Neutrophil (primary cell): ENCODE measurements at regions not wholly inside any gene's neighbourhood (a gene's known extent, or its start where the extent isn't known, plus 50 kb on each side); places are given as distances from the start of the nearest gene placed in this dataset.

Source experiments
- H3K27ac ChIP-seq: fragments of 200-600 bp; sonication (generic); 2 replicates; pipeline ENCODE4 v1.5.1; 2016; ENCODE audit warnings: mild to moderate bottlenecking, moderate library complexity
- H3K27me3 ChIP-seq: fragments of 200-600 bp; sonication (generic); 2 replicates; pipeline ENCODE4 v1.6.0; 2016; ENCODE audit warnings: mild to moderate bottlenecking
- H3K36me3 ChIP-seq: fragments of 200-600 bp; sonication (generic); 2 replicates; pipeline ENCODE4 v1.5.1; 2017
- H3K4me1 ChIP-seq, 2 experiments: fragments of 200-600 bp in 1 of 2; sonication (generic) in 1 of 2; 1 replicate in 1 of 2; 2 replicates in 1 of 2; pipeline versions ENCODE4 v1.5.1 to v1.6.1; 2013 to 2016; ENCODE audit warnings: low read depth in 1 of 2, low read length in 1 of 2, mild to moderate bottlenecking in 1 of 2, moderate library complexity in 1 of 2; ENCODE audit not compliant: control insufficient read depth in 1 of 2, insufficient read depth in 1 of 2
- H3K4me3 ChIP-seq, 2 experiments: fragments of 200-600 bp in 1 of 2; sonication (generic) in 1 of 2; 1 replicate in 1 of 2; 2 replicates in 1 of 2; pipeline ENCODE4 v1.5.1; 2013 to 2016; ENCODE audit warnings: low read depth in 1 of 2, low read length in 1 of 2, mild to moderate bottlenecking in 1 of 2, moderate library complexity in 1 of 2
- H3K9me3 ChIP-seq: fragments of 200-600 bp; sonication (generic); 2 replicates; pipeline ENCODE4 v1.5.1; 2016
- TF ChIP-seq, protein P1 (sequence below): fragments of 200-600 bp; sonication (generic); IDR thresholded peaks from 2 replicates; pipeline ENCODE4 v1.5.1; 2016; ENCODE audit warnings: antibody characterized with exemption

DNA sequence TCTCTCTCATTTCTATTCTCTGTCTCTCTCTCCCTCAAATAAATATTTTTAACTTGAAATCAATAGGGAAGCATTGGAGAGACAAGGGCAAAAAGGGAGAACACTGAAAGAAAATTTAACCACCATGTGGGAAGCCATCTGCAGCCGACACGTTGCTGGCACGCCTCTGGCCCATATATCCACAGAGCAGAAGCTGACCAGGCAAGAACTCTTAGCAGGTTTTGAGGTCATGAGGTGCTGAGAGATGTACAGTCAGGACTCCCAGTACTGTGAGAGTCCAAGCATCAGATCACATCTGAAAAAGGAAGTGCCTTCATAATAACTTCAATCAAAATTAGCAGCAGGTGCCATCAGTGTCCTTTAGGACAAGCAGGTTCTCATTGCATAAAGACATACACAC lies 156.6 kb downstream of the AKAIN1 start:
- Histone ChIP-seq H3K27me3 (no peaks in the 10 kb centered on the region), H3K4me1 (no peaks in the 10 kb centered on the region), H3K27ac (no peak overlapping the region), H3K9me3 (no peaks in the 10 kb centered on the region), H3K36me3 (no peaks in the 10 kb centered on the region), H3K4me3 (no peak overlapping the region)
- TF ChIP-seq, protein P1, sequence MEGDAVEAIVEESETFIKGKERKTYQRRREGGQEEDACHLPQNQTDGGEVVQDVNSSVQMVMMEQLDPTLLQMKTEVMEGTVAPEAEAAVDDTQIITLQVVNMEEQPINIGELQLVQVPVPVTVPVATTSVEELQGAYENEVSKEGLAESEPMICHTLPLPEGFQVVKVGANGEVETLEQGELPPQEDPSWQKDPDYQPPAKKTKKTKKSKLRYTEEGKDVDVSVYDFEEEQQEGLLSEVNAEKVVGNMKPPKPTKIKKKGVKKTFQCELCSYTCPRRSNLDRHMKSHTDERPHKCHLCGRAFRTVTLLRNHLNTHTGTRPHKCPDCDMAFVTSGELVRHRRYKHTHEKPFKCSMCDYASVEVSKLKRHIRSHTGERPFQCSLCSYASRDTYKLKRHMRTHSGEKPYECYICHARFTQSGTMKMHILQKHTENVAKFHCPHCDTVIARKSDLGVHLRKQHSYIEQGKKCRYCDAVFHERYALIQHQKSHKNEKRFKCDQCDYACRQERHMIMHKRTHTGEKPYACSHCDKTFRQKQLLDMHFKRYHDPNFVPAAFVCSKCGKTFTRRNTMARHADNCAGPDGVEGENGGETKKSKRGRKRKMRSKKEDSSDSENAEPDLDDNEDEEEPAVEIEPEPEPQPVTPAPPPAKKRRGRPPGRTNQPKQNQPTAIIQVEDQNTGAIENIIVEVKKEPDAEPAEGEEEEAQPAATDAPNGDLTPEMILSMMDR, result no peak

DNA sequence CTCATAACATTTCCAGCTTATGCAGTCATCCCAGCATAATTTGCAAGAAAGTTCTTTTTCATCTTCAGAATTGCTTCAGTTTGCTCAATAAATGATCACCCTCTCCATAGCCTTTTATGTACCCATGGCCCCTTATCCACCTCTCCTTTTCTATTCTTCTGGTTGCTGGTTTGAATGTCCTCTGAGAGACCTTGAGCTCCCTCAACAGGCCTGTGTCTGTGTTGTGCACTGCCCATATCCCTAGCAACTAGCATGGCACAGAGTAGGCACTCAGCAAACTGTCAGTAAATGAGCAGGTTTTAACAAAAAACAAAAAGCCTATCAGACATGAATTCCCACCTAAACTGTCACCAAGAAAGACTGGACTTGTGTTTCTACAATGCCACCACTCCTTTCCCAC lies 160.5 kb downstream of the AKAIN1 start:
- Histone ChIP-seq H3K27me3 (no peaks in the 10 kb centered on the region), H3K4me1 (no peaks in the 10 kb centered on the region), H3K36me3 (no peaks in the 10 kb centered on the region), H3K9me3 (no peaks in the 10 kb centered on the region), H3K4me3 (no peak overlapping the region), H3K27ac (no peak overlapping the region)
- TF ChIP-seq, protein P1, result no peak

DNA sequence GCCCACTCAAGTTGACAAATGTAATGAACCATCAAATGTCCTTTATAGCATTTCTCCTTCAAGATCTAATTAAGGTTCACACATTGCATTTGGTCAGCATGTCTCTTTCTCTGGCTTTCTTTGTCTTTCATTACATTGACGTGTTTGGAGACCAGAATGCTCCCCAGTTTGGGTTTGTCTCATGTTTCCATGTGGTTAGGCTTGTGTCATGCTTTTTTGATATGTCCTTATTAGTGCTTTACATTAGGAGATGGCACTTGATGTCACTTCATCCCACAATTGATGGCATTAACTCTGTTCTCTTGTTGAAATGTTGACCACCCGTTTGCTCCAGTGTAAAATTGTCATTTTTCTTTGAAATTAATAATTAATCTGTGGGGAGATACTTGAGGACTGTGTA lies 165.8 kb downstream of the AKAIN1 start:
- Histone ChIP-seq H3K27ac (no peak overlapping the region), H3K4me3 (no peak overlapping the region)
- TF ChIP-seq, protein P1, result no peak

DNA sequence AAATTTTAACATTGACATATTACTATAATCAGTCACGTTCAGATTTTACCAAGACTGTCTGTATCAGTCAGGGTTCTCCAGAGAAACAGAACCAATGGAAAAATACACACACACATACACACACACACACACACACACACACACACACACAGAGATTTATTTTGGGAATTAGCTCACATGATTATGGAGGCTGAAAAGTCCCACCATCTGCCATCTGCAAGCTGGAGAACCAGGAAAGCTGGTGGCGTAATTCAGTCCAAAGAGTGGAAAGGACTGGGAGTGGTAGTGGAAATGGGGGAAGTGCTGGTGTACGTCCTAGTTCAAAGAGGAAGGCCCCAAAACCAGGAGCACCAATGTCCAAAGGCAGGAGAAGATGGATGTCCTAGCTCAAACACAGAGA lies 166.4 kb downstream of the AKAIN1 start:
- TF ChIP-seq, protein P1, result no peak
- Histone ChIP-seq H3K9me3 (no peaks in the 10 kb centered on the region), H3K4me1 (no peaks in the 10 kb centered on the region), H3K36me3 (no peaks in the 10 kb centered on the region), H3K27me3 (no peaks in the 10 kb centered on the region), H3K4me3 (no peak overlapping the region), H3K27ac (no peak overlapping the region)

More for the DNA sequence above, 165.8 kb downstream of the AKAIN1 start:
- Histone ChIP-seq H3K36me3 (no peaks in the 10 kb centered on the region), H3K9me3 (no peaks in the 10 kb centered on the region), H3K27me3 (no peaks in the 10 kb centered on the region), H3K4me1 (no peaks in the 10 kb centered on the region)

DNA sequence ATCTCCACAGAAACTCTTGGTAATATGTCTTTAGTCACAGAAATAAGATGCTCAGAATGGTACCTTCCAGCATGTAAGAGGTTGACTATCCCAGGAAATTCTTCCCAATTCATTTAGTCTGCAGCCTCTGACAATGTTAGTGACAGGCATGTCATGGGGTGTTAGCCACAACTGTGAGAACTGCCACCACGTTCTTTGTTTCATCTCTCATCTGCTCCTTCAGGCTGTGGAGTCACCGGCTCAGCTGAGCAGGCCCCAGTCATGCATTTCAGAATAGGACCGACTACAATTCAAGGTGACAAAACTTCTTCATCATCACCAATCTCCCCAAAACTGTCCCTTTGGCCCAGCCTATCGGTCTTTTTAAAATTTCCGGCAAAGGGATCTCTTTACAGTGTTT lies 167.5 kb downstream of the AKAIN1 start:
- H3K27ac ChIP-seq, result no peak overlapping the region
- H3K36me3 ChIP-seq, result no peaks in the 10 kb centered on the region
- H3K4me3 ChIP-seq, result no peak overlapping the region
- no peaks in the 10 kb centered on the region for H3K9me3 ChIP-seq
- TF ChIP-seq, protein P1, result no peak
- no peaks in the 10 kb centered on the region for H3K27me3 ChIP-seq
- H3K4me1 ChIP-seq, result no peaks in the 10 kb centered on the region

DNA sequence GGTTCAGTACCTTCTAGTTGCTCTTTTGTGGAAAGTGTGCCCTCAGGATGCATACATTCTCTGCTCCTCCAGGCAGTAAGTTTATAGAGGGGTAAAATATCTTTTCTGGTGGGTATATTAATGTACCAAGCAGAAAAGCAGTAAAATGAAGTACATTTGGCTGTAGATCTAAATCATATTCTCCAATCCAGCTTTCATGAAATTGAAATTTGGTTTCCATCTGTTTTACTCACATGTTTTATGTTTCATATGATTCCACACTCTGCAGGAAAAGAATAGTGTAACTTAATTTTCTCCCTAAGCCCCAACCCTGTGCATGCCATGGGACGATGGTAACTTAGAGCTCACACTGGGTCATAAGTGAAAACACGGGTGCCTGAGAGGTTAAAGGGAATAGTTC lies 172.3 kb downstream of the AKAIN1 start:
- Histone ChIP-seq H3K27ac (no peak overlapping the region), H3K27me3 (no peaks in the 10 kb centered on the region), H3K4me1 (no peaks in the 10 kb centered on the region), H3K9me3 (no peaks in the 10 kb centered on the region), H3K36me3 (no peaks in the 10 kb centered on the region), H3K4me3 (no peak overlapping the region)
- TF ChIP-seq, protein P1, result no peak
